Suprapubic skin (tissue), 3 donors: ENCODE measurements at regions not wholly inside any gene's neighbourhood (a gene's known extent, or its start where the extent isn't known, plus 50 kb on each side); places are given as distances from the start of the nearest gene placed in this dataset.

Experiments
- POLR2AphosphoS5 ChIP-seq, 3 donors: sonication (generic); formaldehyde crosslinking; IDR thresholded peaks; one replicate each; pipeline ENCODE4 v1.6.1; 2017; ENCODE audit warnings: antibody characterized with exemption in 3 of 3
- TF ChIP-seq, protein P1 (sequence below), 2 donors: fragments of 200-600 bp in 1 of 2; fragments of 450-650 bp in 1 of 2; sonication (generic) in 1 of 2; IDR thresholded peaks; one replicate each; pipeline ENCODE4 v1.5.1; 2016 to 2019; ENCODE audit warnings: antibody characterized with exemption in 2 of 2, mild to moderate bottlenecking in 1 of 2, moderate library complexity in 1 of 2

DNA sequence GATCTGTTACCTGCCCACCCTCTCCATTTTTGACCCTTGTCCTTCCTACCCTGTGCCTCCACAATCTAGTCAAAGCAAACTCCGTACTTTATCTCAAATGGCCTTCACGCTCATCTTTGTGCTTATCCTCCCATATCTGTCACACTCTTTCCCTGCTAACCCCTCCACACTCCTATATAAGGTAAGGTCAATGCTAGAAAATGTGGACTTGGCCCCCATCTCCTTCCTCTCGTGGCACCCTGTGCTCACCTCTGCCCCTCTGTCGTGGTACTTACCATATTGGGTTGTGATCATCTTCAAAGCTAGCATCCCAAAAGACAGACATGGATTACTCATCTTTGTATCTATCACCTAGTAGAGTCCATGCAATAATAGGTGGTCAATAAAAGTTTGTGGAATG lies 127.6 kb upstream of the FOXQ1 start:
- TF ChIP-seq, protein P1, sequence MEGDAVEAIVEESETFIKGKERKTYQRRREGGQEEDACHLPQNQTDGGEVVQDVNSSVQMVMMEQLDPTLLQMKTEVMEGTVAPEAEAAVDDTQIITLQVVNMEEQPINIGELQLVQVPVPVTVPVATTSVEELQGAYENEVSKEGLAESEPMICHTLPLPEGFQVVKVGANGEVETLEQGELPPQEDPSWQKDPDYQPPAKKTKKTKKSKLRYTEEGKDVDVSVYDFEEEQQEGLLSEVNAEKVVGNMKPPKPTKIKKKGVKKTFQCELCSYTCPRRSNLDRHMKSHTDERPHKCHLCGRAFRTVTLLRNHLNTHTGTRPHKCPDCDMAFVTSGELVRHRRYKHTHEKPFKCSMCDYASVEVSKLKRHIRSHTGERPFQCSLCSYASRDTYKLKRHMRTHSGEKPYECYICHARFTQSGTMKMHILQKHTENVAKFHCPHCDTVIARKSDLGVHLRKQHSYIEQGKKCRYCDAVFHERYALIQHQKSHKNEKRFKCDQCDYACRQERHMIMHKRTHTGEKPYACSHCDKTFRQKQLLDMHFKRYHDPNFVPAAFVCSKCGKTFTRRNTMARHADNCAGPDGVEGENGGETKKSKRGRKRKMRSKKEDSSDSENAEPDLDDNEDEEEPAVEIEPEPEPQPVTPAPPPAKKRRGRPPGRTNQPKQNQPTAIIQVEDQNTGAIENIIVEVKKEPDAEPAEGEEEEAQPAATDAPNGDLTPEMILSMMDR (IDR thresholded peaks at IDR 0.05): no peak
- no peak for TF ChIP-seq POLR2AphosphoS5 (IDR thresholded peaks at IDR 0.05)
